ENCODE measurements at regions not wholly inside any gene's neighbourhood (a gene's known extent, or its start where the extent isn't known, plus 50 kb on each side); places are given as distances from the start of the nearest gene placed in this dataset.

DNA sequence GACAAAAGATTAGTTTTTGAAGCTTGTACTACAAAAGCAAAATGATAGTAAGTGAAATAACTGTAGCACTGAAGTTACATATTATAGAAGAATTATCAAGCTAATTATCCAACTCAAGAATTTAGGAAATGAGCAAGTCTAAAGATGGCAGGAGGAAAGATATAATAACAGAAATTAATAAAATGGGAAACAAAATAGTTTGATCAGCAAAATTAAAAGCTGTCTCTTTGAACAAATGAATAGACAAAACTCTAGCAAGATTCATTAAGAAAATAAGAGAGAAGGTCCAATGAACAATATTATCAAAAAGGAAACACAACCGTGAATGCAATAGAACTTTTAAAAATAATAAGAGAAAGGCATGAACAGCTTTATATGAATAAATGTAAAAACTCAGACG, 224.3 kb upstream of the IRX5 start:
- ATAC-seq = no peak
- TF ChIP-seq, protein P1, sequence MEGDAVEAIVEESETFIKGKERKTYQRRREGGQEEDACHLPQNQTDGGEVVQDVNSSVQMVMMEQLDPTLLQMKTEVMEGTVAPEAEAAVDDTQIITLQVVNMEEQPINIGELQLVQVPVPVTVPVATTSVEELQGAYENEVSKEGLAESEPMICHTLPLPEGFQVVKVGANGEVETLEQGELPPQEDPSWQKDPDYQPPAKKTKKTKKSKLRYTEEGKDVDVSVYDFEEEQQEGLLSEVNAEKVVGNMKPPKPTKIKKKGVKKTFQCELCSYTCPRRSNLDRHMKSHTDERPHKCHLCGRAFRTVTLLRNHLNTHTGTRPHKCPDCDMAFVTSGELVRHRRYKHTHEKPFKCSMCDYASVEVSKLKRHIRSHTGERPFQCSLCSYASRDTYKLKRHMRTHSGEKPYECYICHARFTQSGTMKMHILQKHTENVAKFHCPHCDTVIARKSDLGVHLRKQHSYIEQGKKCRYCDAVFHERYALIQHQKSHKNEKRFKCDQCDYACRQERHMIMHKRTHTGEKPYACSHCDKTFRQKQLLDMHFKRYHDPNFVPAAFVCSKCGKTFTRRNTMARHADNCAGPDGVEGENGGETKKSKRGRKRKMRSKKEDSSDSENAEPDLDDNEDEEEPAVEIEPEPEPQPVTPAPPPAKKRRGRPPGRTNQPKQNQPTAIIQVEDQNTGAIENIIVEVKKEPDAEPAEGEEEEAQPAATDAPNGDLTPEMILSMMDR (IDR thresholded peaks at IDR 0.05) = no peak
- H3K36me3 ChIP-seq = no peaks in the 10 kb centered on the region

GRCh38 chr16:54703339-54703738, 227.3 kb upstream of the IRX5 start:
- H3K27ac ChIP-seq = no peak overlapping the region
- DNase-seq (no peak), ATAC-seq (no peak)
- no peaks in the 10 kb centered on the region for H3K4me1 ChIP-seq
- TF ChIP-seq, protein P1 (IDR thresholded peaks at IDR 0.05) = no peak
- no peak overlapping the region for H3K4me3 ChIP-seq
- intact Hi-C loops (cut with DNase I) = no loop called here
- peaks cover 4% of the 10 kb centered on the region for H3K9me3 ChIP-seq
- H3K36me3 ChIP-seq = no peaks in the 10 kb centered on the region
- no peaks in the 10 kb centered on the region for H3K27me3 ChIP-seq (ENCODE audit: low read depth)

More for the DNA sequence above, 224.3 kb upstream of the IRX5 start:
- Histone ChIP-seq H3K4me1 (no peaks in the 10 kb centered on the region), H3K9me3 (peaks cover 4% of the 10 kb centered on the region), H3K4me3 (no peak overlapping the region), H3K27me3 (ENCODE audit: low read depth) (no peaks in the 10 kb centered on the region), H3K27ac (no peak overlapping the region)
- intact Hi-C loops (cut with DNase I) = no loop called here
- DNase-seq = no peak

GRCh38 chr16:54699656-54700055, 231.0 kb upstream of the IRX5 start:
- intact Hi-C loops (cut with DNase I) = no loop called here
- no peaks in the 10 kb centered on the region for H3K4me1 ChIP-seq
- no peaks in the 10 kb centered on the region for H3K36me3 ChIP-seq
- no peak overlapping the region for H3K4me3 ChIP-seq
- TF ChIP-seq, protein P1 (IDR thresholded peaks at IDR 0.05) = no peak
- peaks cover 4% of the 10 kb centered on the region for H3K9me3 ChIP-seq
- DNase-seq (no peak), ATAC-seq (no peak)
- no peaks in the 10 kb centered on the region for H3K27me3 ChIP-seq (ENCODE audit: low read depth)
- H3K27ac ChIP-seq = no peak overlapping the region

GRCh38 chr16:54697677-54698076, 233.0 kb upstream of the IRX5 start:
- Histone ChIP-seq H3K4me1 (no peaks in the 10 kb centered on the region), H3K36me3 (no peaks in the 10 kb centered on the region), H3K27ac (no peak overlapping the region), H3K27me3 (ENCODE audit: low read depth) (no peaks in the 10 kb centered on the region), H3K9me3 (peaks cover 4% of the 10 kb centered on the region), H3K4me3 (no peak overlapping the region)
- TF ChIP-seq, protein P1 (IDR thresholded peaks at IDR 0.05) = no peak
- ATAC-seq (no peak), DNase-seq (no peak)
- intact Hi-C loops (cut with DNase I) = no loop called here

GRCh38 chr16:54696970-54697369, 233.7 kb upstream of the IRX5 start:
- no peak overlapping the region for H3K27ac ChIP-seq
- no peaks in the 10 kb centered on the region for H3K27me3 ChIP-seq (ENCODE audit: low read depth)
- DNase-seq (no peak), ATAC-seq (no peak)
- intact Hi-C loops (cut with DNase I) = no loop called here
- H3K9me3 ChIP-seq = peaks cover 3% of the 10 kb centered on the region
- no peaks in the 10 kb centered on the region for H3K4me1 ChIP-seq
- TF ChIP-seq, protein P1 (IDR thresholded peaks at IDR 0.05) = no peak
- H3K4me3 ChIP-seq = no peak overlapping the region
- H3K36me3 ChIP-seq = no peaks in the 10 kb centered on the region

DNA sequence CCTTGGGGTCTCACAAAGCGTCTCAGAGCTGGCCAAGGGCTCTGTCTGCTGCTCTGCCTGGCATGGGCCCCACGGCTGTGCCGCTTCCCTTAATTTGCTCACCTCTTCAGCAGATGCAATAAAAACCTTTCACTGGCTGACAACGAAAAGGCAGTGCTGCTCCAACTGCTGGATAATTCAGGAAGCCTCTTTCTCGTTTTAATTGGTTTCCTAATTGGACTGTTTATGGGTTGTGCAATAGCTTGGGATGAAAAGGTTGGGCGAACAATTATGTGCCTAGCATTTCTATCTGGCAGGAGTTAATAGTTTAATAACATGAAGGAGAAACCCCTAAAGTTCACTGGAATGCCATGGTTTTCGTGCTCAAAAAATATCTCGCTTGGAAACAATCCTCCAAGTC, 234.1 kb upstream of the IRX5 start:
- TF ChIP-seq, protein P1 (IDR thresholded peaks at IDR 0.05) = no peak
- Histone ChIP-seq H3K27ac (no peak overlapping the region), H3K36me3 (no peaks in the 10 kb centered on the region), H3K27me3 (ENCODE audit: low read depth) (no peaks in the 10 kb centered on the region), H3K4me3 (no peak overlapping the region), H3K9me3 (no peaks in the 10 kb centered on the region), H3K4me1 (no peaks in the 10 kb centered on the region)
- DNase-seq (no peak), ATAC-seq (no peak)
- intact Hi-C loops (cut with DNase I) = no loop called here

Measured in lower lobe of right lung (tissue), 2 donors.